Mammary epithelial cell (primary cell): ENCODE measurements at regions not wholly inside any gene's neighbourhood (a gene's known extent, or its start where the extent isn't known, plus 50 kb on each side); places are given as distances from the start of the nearest gene placed in this dataset.

ENCODE experiments used
- EZH2 ChIP-seq: IDR thresholded peaks from 2 replicates; pipeline ENCODE4 v1.6.1; 2012; ENCODE audit warnings: low read length, inconsistent platforms, borderline replicate concordance
- TF ChIP-seq, protein P1 (sequence below), 2 donors: IDR thresholded peaks in 1 of 2; conservative IDR thresholded peaks in 1 of 2; 2 replicates each; pipeline ENCODE4 v1.5.1; 2011 to 2012; ENCODE audit warnings: inconsistent platforms in 2 of 2, low read length in 2 of 2, mild to moderate bottlenecking in 2 of 2, control low read depth in 1 of 2, low read depth in 1 of 2; ENCODE audit not compliant: insufficient read depth in 1 of 2; ENCODE audit errors: extremely low read depth in 1 of 2

DNA sequence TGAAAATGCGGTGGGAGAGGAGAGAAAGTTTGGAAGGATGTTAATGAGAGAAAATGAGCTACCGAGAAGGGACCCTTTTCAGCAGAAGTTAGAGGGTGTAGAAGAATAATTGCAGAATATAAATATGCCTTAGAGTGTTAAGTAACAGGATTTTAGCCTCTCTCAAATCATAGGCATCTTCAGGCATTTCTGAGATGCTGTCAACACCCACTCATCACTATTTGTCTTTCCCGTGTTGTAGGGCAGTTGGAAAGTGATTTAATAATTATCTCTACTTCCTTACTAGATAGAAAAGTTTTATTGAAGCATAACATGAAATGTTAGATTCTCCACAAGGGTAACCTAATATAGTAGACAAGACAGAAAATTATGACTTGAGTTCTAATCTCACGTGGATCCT, 96.4 kb upstream of the RGS4 start:
- TF ChIP-seq, protein P1, sequence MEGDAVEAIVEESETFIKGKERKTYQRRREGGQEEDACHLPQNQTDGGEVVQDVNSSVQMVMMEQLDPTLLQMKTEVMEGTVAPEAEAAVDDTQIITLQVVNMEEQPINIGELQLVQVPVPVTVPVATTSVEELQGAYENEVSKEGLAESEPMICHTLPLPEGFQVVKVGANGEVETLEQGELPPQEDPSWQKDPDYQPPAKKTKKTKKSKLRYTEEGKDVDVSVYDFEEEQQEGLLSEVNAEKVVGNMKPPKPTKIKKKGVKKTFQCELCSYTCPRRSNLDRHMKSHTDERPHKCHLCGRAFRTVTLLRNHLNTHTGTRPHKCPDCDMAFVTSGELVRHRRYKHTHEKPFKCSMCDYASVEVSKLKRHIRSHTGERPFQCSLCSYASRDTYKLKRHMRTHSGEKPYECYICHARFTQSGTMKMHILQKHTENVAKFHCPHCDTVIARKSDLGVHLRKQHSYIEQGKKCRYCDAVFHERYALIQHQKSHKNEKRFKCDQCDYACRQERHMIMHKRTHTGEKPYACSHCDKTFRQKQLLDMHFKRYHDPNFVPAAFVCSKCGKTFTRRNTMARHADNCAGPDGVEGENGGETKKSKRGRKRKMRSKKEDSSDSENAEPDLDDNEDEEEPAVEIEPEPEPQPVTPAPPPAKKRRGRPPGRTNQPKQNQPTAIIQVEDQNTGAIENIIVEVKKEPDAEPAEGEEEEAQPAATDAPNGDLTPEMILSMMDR (conservative IDR thresholded peaks at IDR 0.05 in 1 of 2, IDR thresholded peaks at IDR 0.05 in 1 of 2; ENCODE audit: extremely low read depth in 1 of 2, insufficient read depth in 1 of 2, low read depth in 1 of 2, low read length in 2 of 2), result no peak
- TF ChIP-seq EZH2, result no peak
